ENCODE measurements at regions not wholly inside any gene's neighbourhood (a gene's known extent, or its start where the extent isn't known, plus 50 kb on each side); places are given as distances from the start of the nearest gene placed in this dataset.

- H3K79me2 ChIP-seq (ENCODE audit: insufficient read depth, low read length): no peaks in the 10 kb centered on the region
- DNase-seq (ENCODE audit: low read depth, low spot score) (no peak), ATAC-seq (no peak)
- ChIA-PET POLR2A (no interaction called here), RAD21 (ENCODE audit: low non-redundant PET in 1 of 2, low total read pairs in 2 of 2, uncharacterized antibody in 2 of 2, unreplicated experiment in 2 of 2) (no interaction called here), CTCF (interaction anchor here (0.7 kb wide), 1 partner anchor 23 kb away, joined by 3 read pairs; no protein-coding TSS in a partner anchor)
- H3K27me3 ChIP-seq (ENCODE audit: insufficient read depth, low read length): no peaks in the 10 kb centered on the region
- no peaks in the 10 kb centered on the region for H3K36me3 ChIP-seq (ENCODE audit: control insufficient read depth in 1 of 2, insufficient read depth in 2 of 2, low read length in 2 of 2)
- no peaks in the 10 kb centered on the region for H3K4me1 ChIP-seq (ENCODE audit: control insufficient read depth in 1 of 2, insufficient read depth in 2 of 2, low read length in 2 of 2)
- no TSS peak for BruUV-seq (replicated peaks)
- H4K20me1 ChIP-seq (ENCODE audit: insufficient read depth): no peaks in the 10 kb centered on the region
- H3K9me2 ChIP-seq (ENCODE audit: insufficient read depth): no peaks in the 10 kb centered on the region
- H2AFZ ChIP-seq (ENCODE audit: low read depth, low read length, poor library complexity, severe bottlenecking): no peak overlapping the region
- H3K4me3 ChIP-seq (replicated peaks in 1 of 2; ENCODE audit: low read depth in 1 of 2, low read length in 2 of 2): no peak overlapping the region
- H3K9me3 ChIP-seq (ENCODE audit: control insufficient read depth in 1 of 2, insufficient read depth in 1 of 2, low read depth in 1 of 2, low read length in 2 of 2): no peaks in the 10 kb centered on the region
- no peak overlapping the region for H3K4me2 ChIP-seq (ENCODE audit: low read length)
- TF ChIP-seq EGR1 (IDR thresholded peaks at IDR 0.05; ENCODE audit: low read depth): no peak
- TF ChIP-seq ZFX (IDR thresholded peaks at IDR 0.05): no peak
- TF ChIP-seq RAD21 (IDR thresholded peaks at IDR 0.05; ENCODE audit: low read depth): no peak
- TF ChIP-seq TCF7L2 (IDR thresholded peaks at IDR 0.05; ENCODE audit: borderline replicate concordance, extremely low read depth, insufficient read depth, insufficient read length): no peak
- no peak for TF ChIP-seq POLR2A (IDR thresholded peaks at IDR 0.05; ENCODE audit: borderline replicate concordance, extremely low read depth, insufficient read depth, insufficient read length)
- TF ChIP-seq SP1 (IDR thresholded peaks at IDR 0.05; ENCODE audit: low read depth): no peak
- TF ChIP-seq MAX (IDR thresholded peaks at IDR 0.05): no peak
- TF ChIP-seq EZH2 (IDR thresholded peaks at IDR 0.05): no peak
- no peak for TF ChIP-seq ZNF274 (IDR thresholded peaks at IDR 0.05; ENCODE audit: low read depth, low read length)
- TF ChIP-seq CTCF (IDR thresholded peaks at IDR 0.05 in 2 of 3, conservative IDR thresholded peaks at IDR 0.05 in 1 of 3; ENCODE audit: borderline replicate concordance in 1 of 3, insufficient read depth in 1 of 3, low read depth in 2 of 3, low read length in 2 of 3): no peak
- no peak for TF ChIP-seq JUND (IDR thresholded peaks at IDR 0.05)
- no peak for TF ChIP-seq CEBPB (IDR thresholded peaks at IDR 0.05; ENCODE audit: low read depth)
- TF ChIP-seq EZH2phosphoT487 (IDR thresholded peaks at IDR 0.05; ENCODE audit: borderline replicate concordance): no peak
- H3K9ac ChIP-seq (ENCODE audit: low read length): no peak overlapping the region
- intact Hi-C loops (cut with micrococcal nuclease): no loop called here
- no peak overlapping the region for H3K27ac ChIP-seq (ENCODE audit: low read depth, low read length)
Measured at GRCh38 chr4:180423712-180424057, 1819.5 kb upstream of the TENM3 start.

Measured in HCT116 (cell line).